Activated CD4-positive, alpha-beta T cell treated with anti-CD3 and anti-CD28 coated beads, Interleukin-2, amount 50 U/mL, for 4 hours (primary cell): ENCODE measurements at regions not wholly inside any gene's neighbourhood (a gene's known extent, or its start where the extent isn't known, plus 50 kb on each side); places are given as distances from the start of the nearest gene placed in this dataset.

Experiments
- DNase-seq, 2 experiments: peaks; one replicate each; pipeline ENCODE4 v3.0.0-alpha.2; 2020

DNA sequence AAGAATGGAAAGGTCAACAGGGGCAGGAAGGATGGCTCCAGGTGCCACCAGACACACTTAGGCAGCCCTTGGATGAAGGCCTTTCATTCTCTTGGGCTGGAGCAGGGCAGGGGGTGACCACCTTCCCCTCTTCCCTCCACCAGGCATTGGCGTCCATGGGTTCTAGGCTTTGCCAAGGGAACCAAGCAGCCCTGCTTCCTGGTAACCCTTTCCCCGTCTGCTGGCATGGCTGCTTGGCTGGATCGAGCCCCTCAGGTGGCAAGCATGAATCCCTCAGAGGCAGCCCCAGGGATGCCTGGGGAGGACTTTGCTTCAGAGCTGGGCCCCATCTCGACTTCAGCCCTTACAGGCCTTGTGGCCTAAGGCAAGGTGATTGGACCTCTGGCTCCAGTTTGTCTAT is 185.1 kb upstream of the SYT13 start:
- DNase-seq: no peak

DNA sequence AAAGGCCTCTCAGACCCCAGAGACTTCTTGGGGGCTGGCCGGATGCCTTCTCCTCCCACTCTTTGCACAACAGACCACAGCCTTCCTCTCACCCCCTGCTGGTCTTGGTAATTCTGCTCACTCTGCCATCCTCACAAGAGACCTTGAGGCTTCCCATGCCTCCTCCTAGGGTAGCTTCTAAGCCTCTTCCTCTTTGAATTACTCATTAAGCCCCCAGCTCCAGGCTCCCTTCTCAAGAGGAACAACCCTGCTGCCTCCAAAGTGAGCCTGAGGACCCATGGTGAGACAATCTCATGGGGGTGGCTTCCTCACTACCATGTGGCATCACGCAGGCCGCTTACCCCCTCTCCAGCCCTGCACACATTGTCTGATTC is 184.6 kb upstream of the SYT13 start:
- no peak for DNase-seq

DNA sequence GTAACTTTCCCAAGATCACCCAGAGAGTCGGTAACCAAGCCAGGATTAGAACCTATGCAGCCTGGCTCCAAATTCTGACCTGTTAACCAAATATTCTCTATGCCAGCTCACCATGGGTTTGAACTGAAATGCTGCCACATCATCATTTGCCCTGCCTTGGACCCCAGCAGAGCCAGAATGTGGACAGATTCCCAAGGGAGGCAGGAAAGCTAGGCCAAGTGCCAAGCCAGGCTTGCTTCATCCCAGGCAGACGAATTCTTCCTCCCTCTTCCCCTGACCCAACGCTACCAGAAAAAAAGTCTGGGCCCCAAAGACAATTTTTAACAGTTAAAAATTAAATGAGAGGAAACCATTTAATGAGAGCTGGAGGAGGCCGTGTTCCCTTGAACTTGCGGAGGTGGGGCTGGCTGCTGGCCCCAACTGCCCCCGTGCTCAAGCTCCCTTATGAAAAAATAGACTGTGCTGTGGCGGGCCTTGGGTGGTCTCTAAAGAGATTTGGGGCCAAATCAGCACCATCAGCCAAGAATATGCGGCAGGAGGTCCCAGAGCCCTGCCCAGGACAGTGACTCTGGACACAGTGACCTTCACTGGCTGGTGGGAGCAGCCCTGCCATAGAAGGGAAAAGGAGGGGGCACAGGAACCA is 184.1 kb upstream of the SYT13 start:
- DNase-seq: no peak

DNA sequence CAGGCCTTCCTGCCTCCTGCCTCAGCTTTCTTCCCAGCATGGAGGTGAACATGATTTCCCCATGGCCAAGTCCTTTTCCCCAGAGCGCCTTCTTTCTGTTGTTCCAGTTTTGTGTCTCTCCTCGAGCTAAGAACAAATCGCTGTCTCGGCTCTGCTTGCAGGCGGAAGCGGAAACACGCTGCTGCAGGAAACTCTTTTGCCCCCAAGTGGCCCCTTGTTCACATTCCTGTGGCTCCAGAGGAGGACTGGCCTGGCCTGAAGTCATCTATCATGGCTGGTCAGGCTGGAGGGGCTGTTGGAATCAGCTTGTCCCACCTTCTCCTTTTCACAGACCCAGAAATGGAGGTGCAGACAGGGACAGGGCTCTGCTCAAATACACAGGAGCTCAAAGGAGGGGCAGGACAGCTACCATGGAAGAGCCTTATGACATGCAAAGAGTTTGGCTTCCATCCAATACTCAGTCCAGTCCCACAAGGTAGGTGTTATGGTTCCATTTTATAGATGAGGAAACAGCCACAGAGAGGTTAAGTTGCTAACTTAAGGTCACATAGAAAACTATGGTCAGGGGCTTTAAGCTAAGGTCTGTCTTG is 182.2 kb upstream of the SYT13 start:
- no peak for DNase-seq

DNA sequence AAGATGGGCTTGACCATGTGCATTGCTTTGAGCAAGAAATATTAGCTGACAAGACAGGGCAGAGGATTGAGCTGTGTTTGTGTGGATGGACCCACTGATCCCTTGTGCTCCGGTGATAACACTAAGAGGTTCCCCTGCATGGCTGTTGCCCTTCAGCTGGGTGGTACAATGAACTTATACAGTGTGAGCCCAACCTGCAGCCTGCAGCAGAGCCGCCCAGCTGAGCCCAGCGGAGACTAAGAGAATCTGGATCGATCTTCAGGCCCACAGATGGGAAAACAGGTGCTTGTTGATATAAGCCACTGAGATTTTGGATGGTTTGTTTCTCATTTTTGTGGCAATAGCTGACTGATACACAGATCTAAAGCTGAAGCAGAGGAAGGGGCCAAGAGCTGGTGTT is 177.4 kb upstream of the SYT13 start:
- no peak for DNase-seq

DNA sequence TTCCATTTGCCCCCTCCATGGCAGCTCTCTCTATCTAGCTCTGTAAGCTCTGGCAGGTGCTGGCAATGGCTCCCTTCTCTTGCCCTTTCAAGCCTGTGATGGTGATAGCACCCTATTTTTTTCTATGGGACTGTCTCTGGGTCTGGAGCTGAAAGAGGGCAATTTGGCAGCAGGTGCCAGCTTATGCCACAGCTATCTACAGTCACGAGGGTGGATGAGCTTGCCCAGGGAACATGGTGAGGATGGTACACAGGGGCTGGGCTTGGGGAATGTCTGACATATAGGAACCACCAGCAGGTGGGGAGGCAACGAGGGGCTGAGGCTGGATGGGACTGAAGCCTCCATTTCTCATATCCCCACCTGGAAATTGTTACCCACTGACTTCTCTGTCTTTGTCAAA is 175.4 kb upstream of the SYT13 start:
- DNase-seq: no peak

DNA sequence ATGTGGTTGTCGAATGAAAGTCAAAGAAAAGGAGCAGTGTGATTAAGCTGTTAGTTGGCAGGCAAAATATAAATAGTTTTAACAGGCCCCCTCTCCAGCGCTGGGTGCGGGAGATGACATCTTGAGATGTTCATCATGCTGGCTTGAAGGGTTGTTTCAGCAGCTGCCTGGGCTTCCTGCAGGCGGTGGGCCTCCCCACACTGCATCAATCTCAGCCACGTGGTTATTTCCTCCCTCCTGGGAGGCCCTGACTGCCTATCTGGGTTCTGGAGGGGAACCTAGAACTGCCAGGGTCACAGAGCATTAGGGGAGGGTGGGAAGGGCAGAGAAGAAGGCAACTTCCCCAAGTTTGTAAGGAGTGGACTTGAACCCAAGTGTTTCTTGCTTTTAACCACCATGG is 173.3 kb upstream of the SYT13 start:
- DNase-seq: no peak

DNA sequence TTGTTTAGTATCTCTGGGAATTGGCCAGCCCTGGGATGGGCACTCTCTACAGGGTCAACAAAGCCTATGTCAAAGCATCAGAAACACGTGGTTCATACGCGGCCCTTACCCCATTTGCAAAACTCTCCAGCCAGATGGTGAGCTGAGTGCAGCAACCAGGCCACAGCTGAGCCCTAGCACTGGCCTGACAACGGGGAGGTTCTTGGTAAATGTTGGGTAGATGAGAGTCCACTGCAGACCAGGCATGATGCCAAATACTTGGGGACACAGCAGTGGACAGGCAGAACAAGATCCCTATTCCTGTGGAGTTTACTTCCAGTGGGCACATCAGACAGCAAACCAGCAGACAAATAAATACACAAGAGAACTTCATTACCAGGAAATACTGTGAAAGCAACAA is 172.1 kb upstream of the SYT13 start:
- no peak for DNase-seq

DNA sequence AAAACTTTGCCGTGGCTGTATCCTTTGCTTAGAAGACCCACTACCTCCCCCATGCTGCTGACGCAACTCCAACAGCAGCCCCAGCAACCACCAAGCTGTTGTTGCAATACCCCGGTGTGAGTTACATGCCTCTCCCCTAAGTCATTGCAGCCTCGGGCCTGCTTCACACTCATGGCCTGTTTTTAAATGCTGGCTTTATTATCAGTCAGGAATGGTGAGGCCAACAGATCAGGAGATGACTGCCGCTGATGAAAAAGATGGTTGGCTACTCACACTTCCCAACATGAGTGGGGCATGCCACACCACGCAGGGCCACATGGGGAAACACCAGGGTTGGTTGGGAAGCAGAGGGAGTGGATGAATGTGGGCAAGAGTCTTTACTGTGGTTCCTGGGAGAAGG is 171.5 kb upstream of the SYT13 start:
- DNase-seq: no peak

DNA sequence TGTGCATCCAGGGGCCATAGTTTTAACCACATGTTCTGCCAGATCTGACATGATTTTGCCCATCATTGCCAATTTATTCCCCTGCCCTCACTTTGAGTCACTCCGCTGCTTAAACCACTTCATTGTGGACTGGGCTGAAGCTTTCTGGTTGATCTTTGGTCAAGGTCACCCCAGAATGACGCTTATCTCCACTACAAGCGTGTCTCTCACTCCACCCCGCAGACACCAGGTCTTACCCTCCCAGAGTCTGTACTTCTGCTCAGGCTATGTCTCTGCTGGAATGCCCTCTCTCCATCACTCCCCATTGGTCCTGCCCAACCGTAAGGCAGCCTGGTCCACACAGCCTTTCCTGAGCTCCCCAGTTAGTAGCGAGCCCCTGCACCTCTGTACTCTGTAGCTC is 170.5 kb upstream of the SYT13 start:
- DNase-seq: no peak

DNA sequence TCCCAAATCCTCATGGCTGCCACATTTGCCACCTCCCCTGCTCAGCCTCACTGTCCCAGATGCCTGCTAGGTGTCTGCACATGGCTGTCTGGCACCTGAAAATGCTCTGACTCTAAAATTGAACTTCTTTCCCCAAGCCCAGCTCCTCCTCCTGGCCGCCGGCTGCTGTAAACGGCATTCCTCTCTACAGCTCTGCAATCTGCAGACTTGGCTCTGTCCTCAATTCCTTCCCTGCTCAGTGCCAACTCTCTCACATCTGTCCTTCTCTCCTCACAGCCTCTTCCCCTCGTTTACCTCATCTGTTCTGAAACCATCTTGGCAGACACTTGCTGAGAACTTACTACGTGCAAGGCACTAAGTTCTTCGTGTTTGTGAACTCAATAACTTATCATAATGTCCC is 169.4 kb upstream of the SYT13 start:
- DNase-seq: no peak

DNA sequence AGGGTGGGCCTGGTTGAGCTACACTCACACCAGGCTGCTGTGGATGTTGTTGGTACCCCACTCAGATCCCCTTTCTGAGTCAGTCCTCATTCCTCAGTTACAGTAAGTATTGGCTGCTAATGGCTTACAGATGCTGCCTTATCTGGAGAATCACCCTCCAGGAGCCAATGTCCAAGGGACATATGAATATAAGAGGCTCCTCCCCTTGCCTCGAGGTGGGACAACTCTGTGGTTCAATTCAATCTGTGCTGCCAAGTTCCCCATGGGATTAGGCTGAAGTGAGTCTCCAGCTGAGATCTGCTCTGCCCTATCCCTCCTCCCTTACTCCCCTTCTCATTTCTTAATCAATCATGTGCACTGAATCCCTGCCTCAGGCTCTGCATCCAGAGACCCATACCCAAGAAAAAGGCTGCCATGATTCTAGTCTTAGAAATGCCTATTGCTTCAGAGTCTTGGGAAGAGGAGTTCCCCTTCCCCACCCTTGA is 168.8 kb upstream of the SYT13 start:
- no peak for DNase-seq

DNA sequence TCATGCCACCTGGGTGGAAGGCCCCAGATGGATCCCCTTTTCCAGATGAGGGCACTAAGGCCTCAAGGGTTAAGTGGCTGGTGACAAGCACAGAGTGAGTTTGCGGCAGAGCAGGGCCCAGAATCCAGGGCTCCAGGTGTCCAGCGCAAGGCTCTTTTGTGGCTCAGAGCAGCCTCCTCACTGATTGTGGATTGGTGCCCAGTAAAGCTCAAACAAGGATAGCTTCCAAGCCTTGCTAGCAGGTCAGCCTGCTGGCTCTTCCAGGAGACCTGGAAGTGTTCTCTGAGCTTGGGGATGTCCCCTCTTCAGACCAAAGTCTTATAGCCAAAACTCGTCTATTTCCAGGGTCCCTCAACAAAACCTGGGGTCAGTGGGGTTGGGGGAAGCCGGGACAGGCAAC is 167.6 kb upstream of the SYT13 start:
- DNase-seq: no peak

DNA sequence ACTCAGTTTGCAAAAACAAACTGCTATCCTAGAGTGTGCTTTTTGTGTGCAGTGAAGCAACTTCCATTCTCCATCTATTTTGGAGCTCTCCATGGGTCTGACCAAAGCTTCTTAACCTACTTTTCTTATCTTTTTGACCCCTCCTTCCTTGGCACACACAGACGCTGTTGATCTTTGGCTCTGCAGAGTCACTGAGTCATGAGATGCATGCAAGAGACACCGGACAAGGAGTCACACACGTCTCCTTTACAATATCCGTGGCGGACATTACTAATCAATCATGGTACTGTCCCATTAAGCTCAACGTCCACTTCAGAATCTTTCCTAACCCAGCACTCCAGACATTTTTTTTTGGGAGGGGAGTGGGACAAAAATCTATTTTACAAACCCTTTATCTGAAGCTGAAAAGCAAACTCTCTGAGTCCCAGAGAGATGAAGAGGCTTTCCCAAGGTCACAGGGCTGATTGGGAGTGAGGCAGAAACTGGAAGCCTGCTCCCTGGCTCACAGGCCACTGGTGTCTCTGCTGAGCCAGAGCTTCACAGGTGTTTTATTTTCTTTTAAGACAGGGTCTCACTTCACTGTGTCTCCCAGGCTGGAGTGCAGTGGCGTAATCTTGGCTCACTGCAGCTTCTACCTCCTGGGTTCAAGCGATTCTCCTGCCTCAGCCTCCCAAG is 165.8 kb upstream of the SYT13 start:
- DNase-seq: no peak

DNA sequence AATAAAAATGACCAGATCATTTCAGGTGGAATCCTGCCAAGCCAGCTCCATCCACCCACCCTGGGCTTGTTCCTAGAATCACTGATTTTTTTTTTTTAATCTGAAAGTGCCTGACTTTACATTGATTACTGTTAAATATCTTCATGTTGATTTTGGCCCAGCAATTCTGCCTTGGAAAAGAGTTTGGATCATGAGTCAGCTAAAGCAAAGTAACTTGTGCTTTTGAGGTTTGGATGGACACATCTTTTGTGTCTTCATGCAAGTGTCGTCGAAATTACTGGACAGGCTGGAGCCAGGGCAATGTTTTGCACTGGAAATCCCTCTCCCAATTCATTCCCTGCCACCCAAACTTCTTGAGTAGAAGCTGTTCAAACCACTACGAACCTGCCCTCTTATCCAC is 164.0 kb upstream of the SYT13 start:
- DNase-seq: no peak

DNA sequence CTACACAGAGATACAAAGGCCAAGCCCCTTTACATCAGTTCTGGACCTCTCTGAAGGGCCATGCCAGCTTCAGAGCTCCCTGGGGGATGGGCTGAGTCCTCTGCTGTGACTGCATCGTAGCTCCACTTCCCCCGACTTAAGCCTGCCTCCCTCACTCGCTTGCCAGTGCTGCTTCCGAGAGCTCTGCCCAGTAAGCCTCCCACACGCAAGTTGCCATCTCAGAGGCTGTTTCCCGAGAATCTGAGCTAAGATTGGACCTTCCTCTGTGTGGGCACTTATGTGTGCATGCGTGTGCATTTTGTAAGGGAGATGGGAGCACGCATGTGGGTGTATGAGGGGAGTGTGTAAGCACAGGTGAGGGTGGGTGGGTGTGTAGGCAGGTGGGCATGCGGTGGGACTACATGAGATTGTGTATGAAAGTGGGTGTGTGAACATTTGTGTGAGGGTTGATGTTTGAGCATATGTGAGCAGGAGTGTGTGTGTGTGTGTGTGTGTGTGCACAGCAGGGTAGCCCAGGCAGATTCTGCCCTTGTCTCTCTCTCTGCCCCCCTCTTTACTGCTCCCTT is 163.0 kb upstream of the SYT13 start:
- DNase-seq: no peak

DNA sequence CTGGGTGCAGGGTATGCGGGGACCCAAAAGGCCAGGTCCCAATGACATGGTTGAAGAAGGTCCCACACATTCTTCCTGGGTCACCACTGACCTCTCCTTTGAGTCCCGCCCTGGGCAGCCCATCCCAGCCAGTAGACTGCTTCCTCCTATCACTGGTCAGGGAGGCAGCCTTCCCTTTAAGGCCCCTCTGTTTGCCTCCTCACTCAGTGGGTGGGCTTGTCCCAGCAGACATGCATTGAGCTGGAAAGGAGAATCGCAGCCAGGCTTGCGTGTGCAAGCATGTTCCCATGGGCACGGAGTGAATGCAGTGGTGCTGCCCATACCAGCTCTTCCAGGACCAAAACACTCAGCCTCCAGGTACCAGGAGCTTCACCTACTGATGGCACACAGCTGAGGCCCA is 162.4 kb upstream of the SYT13 start:
- DNase-seq: no peak

DNA sequence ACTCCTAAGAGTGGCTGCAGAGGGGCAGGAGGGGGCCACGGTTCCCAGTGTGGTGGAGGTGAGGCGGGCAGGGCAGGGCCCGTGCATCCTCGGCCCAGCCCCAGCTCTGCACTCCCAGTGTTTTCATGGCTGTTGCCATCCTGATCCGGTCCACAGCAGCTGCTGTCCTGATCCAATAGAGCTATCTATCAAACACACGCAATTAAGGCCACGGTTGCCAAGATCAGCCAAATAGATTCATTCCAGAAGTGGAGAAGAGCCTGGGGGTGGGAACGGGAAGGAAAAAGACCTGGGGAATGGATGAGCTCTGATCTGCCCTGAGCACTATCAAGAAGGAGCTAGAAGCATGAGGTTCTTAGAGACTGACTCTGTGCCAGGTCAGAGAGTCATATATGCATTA is 160.9 kb upstream of the SYT13 start:
- DNase-seq: no peak

DNA sequence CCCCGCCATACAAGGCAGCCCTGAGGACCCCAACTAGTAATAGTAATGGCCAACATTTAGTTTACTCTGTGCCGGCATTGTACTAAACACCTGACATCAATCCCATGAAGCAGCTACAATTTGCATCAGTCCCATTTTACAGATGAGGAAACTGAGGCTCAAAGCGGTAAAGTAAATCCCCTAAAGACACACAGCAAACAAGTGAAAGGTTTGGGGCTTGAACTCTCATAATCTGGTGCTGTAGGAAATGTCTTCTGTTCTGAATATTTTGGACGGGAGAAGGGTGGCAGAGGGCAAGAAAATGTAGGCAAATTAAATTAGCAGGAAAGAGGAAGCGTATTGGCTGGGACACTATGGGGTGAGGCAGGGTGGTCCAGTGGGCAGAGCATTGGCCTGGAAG is 160.3 kb upstream of the SYT13 start:
- DNase-seq: no peak

DNA sequence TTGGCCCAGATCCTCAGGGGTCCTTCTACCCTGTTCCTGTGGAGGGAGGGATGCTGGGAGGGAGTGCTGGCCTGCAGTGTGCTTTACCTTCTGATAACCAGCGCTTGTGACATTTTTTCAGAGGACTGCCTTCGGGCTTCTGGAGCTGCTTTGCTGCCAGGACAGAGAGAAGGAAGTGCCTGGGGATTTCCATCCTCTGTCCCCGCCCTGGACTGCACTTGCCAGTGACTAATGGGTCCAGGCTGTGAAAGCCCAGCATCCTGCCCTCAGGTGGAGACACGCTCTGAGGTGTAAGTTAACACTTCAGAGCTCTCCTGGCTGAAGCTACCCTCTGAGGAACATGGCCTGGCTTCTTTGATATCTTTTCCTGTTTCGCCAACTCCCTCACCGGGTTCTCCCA is 158.7 kb upstream of the SYT13 start:
- DNase-seq: no peak

DNA sequence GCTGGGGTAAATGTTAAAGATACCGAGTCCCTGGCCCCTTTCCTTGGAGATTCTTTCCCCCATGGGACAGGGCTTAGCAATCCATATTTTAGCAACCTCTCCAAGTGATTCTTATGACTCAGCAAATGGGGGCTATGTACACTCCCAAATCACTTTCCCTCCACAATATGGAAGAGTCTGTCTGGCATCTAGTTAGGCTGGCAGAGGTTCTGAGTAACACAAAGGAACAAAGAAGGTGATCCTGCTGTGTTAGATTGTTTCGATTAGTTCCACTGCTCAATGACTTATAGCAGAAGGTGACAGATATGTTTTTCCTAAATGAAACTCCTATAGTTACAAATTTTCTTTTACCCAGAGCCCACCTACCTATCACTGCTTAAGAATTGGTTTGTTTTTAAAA is 154.0 kb upstream of the SYT13 start:
- no peak for DNase-seq

DNA sequence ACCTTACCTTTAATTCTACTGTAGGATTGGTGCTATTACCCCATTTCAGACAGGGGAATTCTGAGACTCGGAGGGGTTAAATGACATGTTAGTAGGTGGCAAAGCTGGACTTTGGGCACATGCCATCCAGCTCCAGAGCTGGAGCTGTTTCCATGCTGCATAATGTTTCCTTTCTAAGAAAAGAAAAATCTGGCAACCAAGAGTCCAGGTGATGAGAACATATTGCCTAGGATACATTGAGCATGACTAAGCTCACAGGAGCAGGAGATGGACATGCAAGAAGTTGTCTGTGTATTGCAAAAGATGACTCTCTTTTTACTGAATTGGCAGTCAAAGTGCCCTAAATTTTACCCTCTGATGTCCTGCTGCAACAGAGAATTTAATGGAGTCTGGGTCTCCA is 150.8 kb upstream of the SYT13 start:
- no peak for DNase-seq

DNA sequence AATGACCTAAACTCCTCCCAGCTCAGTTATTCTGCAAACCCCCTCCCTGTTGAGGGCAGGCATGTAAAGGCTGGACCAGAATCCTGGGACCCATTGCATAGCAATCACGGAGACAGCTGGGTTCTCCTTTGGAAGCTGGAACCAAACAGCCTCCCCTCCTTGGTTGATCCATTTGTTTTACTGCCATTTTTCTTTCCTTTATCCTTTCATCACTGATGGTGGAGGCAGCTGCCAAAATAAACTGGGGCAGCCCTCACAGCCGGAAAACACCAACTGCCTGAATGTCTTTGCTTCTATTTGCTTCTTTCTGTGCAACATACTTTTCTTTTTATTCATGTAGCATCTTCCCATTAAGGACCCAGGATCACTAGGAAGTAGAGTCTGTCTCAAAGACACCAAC is 150.0 kb upstream of the SYT13 start:
- no peak for DNase-seq

DNA sequence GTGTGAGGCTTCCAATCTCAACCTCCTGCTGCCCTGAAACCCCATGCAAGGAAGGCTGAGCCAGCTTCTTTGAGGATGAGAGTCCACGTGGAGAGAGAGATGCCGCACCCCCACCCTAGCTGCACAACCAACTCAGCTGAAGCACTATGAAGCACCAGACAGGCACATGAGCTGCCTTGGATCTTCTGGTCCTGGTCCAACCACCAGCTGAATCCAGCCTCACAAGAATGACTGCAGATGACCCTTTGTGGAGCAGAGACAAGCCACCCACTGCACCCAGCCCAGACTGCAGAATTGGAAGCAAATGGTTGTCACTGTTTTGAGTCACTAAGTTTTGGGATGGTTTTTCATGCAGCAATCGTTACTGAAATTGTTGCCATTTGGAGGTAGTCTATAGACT is 149.6 kb upstream of the SYT13 start:
- no peak for DNase-seq

DNA sequence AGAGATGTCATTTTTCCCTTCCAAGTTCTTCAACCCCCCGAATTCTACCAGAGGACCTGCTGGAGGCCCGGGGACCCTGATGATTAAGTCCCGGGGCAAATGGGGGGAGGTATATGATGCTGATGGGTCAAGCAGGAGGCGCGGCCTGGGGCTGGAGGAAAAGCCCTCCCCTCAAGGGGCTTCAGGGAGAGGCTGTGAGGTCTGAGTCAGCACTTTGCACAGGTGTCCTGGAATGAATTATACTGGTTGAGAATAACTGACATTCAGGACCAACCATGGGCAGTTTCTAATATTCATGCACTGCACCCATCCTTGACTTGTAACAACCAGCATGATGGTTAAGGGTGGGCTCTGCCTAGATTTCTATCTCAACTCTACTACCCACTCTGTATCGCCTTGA is 146.8 kb upstream of the SYT13 start:
- DNase-seq: no peak
